ENCODE measurements at regions not wholly inside any gene's neighbourhood (a gene's known extent, or its start where the extent isn't known, plus 50 kb on each side); places are given as distances from the start of the nearest gene placed in this dataset.

- H3K4me3 ChIP-seq (ENCODE audit: low read depth, poor library complexity, severe bottlenecking), result no peak overlapping the region
- WGBS, 2 donors, result 87 to 90% methylated on average over 3 to 4 of the region's 5 CpGs
- DNase-seq (ENCODE audit: low spot score in 2 of 2), result no peak
- intact Hi-C loops (cut with DNase I; ENCODE audit: low total_unique reads), result no loop called here
- TF ChIP-seq CTCF (IDR thresholded peaks at IDR 0.05) (no peak), POLR2A (IDR thresholded peaks at IDR 0.05) (no peak)
These were observed 227.9 kb downstream of the SPATA31D1 start for GRCh38 chr9:82216435-82216834.

- 58 to 60% methylated on average over 3 of the region's 3 CpGs for WGBS, 2 donors
- intact Hi-C loops (cut with DNase I; ENCODE audit: low total_unique reads), result no loop called here
These were observed 234.9 kb downstream of the SPATA31D1 start for GRCh38 chr9:82223442-82223841.

GRCh38 chr9:82231411-82231810 is 242.8 kb downstream of the SPATA31D1 start:
- intact Hi-C loops (cut with DNase I; ENCODE audit: low total_unique reads), result no loop called here
- TF ChIP-seq POLR2A (IDR thresholded peaks at IDR 0.05), result no peak
- TF ChIP-seq CTCF (IDR thresholded peaks at IDR 0.05), result no peak
- WGBS, 2 donors, result 89 to 91% methylated on average over 2 of the region's 2 CpGs

More at GRCh38 chr9:82223442-82223841, 234.9 kb downstream of the SPATA31D1 start:
- no peak overlapping the region for H3K4me3 ChIP-seq (ENCODE audit: low read depth, poor library complexity, severe bottlenecking)
- no peak for DNase-seq (ENCODE audit: low spot score in 2 of 2)
- TF ChIP-seq POLR2A (IDR thresholded peaks at IDR 0.05) (no peak), CTCF (IDR thresholded peaks at IDR 0.05) (no peak)

GRCh38 chr9:82234160-82234943 is 245.8 kb downstream of the SPATA31D1 start:
- no peak for DNase-seq (ENCODE audit: low spot score in 2 of 2)
- intact Hi-C loops (cut with DNase I; ENCODE audit: low total_unique reads), result no loop called here

More at GRCh38 chr9:82231411-82231810, 242.8 kb downstream of the SPATA31D1 start:
- DNase-seq (ENCODE audit: low spot score in 2 of 2), result no peak
- H3K4me3 ChIP-seq (ENCODE audit: low read depth, poor library complexity, severe bottlenecking), result no peak overlapping the region

DNA sequence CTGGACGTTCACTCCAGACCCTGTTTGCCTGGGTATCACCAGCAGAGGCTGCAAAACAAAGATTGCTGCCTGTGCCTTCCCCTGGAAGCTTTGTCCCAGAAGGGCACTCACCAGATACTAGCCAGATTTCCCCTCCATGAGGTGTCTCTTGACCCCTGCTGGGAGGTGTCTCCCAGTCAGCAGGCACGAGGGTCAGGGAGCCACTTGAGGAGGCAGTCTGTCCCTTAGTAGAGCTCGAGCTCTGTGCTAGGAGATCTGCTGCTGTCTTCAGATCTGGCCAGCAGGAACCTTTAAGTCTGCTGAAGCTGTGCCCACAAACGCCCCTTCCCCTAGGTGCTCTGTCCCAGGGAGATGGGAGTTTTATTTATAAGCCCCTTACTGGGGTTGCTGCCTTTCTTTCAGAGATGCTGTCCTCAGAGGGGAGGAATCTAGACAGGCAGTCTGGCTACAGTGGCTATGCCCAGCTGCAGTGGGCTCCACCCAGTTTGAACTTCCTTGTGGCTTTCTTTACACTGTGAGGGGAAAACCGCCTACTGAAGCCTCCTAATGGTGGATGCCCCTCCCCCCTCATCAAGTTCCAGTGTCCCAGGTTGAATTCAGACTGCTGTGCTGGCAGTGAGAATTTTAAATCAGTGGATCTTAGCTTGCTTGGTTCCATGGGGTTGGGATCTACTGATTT is 253.9 kb downstream of the SPATA31D1 start:
- 75 to 79% methylated on average over 5 of the region's 5 CpGs for WGBS, 2 donors
- TF ChIP-seq CTCF (IDR thresholded peaks at IDR 0.05) (no peak), POLR2A (IDR thresholded peaks at IDR 0.05) (no peak)
- intact Hi-C loops (cut with DNase I; ENCODE audit: low total_unique reads), result no loop called here
- DNase-seq (ENCODE audit: low spot score in 2 of 2), result no peak
- no peak overlapping the region for H3K4me3 ChIP-seq (ENCODE audit: low read depth, poor library complexity, severe bottlenecking)

More at GRCh38 chr9:82234160-82234943, 245.8 kb downstream of the SPATA31D1 start:
- no peak for TF ChIP-seq CTCF (IDR thresholded peaks at IDR 0.05)
- H3K4me3 ChIP-seq (ENCODE audit: low read depth, poor library complexity, severe bottlenecking), result no peak overlapping the region
- 26 to 28% methylated on average over 4 of the region's 4 CpGs for WGBS, 2 donors

Measured in lower leg skin (tissue), 4 donors.